NOMO-1 (cell line): ENCODE measurements at regions not wholly inside any gene's neighbourhood (a gene's known extent, or its start where the extent isn't known, plus 50 kb on each side); places are given as distances from the start of the nearest gene placed in this dataset.

Experiments used
- DNase-seq, 2 experiments: peaks; one replicate each; lab custom pipeline; 2025; ENCODE audit not compliant: unreplicated experiment in 2 of 2; lab: John Stamatoyannopoulos, UW

GRCh38 chr16:66219491-66219890 is 147.0 kb upstream of the CDH5 start:
- DNase-seq, result no peak

GRCh38 chr16:66212428-66212827 is 154.1 kb upstream of the CDH5 start:
- no peak for DNase-seq

GRCh38 chr16:66211651-66212050 is 154.8 kb upstream of the CDH5 start:
- no peak for DNase-seq

GRCh38 chr16:66207883-66208265 is 158.6 kb upstream of the CDH5 start:
- DNase-seq, result peak in 1 of 2 experiments; percentile 6

GRCh38 chr16:66207139-66207882 is 159.2 kb upstream of the CDH5 start:
- DNase-seq, result peak; percentile 86 to 92

- no peak for DNase-seq
Measured at GRCh38 chr16:66206363-66206762, 160.1 kb upstream of the CDH5 start.

GRCh38 chr16:66205287-66206231 is 160.9 kb upstream of the CDH5 start:
- peak; percentile 52 to 86 for DNase-seq

- DNase-seq, result no peak
Measured at GRCh38 chr16:66204756-66205155, 161.7 kb upstream of the CDH5 start.

GRCh38 chr16:66203476-66203875 is 163.0 kb upstream of the CDH5 start:
- DNase-seq, result no peak

GRCh38 chr16:66199189-66199588 is 167.3 kb upstream of the CDH5 start:
- peak in 1 of 2 experiments; percentile 53 for DNase-seq

GRCh38 chr16:66198641-66199040 is 167.8 kb upstream of the CDH5 start:
- DNase-seq, result no peak

GRCh38 chr16:66197668-66198278 is 168.7 kb upstream of the CDH5 start:
- DNase-seq, result no peak

- no peak for DNase-seq
Measured at GRCh38 chr16:66196770-66197169, 169.7 kb upstream of the CDH5 start.

- no peak for DNase-seq
Measured at GRCh38 chr16:66194866-66195265, 171.6 kb upstream of the CDH5 start.

GRCh38 chr16:66193543-66194229 is 172.8 kb upstream of the CDH5 start:
- no peak for DNase-seq

- no peak for DNase-seq
Measured at GRCh38 chr16:66190411-66190810, 176.1 kb upstream of the CDH5 start.

GRCh38 chr16:66189951-66190350 is 176.5 kb upstream of the CDH5 start:
- peak in 1 of 2 experiments; percentile 13 for DNase-seq

GRCh38 chr16:66188917-66189725 is 177.4 kb upstream of the CDH5 start:
- no peak for DNase-seq

GRCh38 chr16:66186251-66186785 is 180.2 kb upstream of the CDH5 start:
- DNase-seq, result no peak

GRCh38 chr16:66182592-66182991 is 183.9 kb upstream of the CDH5 start:
- no peak for DNase-seq
